ENCODE measurements at regions not wholly inside any gene's neighbourhood (a gene's known extent, or its start where the extent isn't known, plus 50 kb on each side); places are given as distances from the start of the nearest gene placed in this dataset.

DNA sequence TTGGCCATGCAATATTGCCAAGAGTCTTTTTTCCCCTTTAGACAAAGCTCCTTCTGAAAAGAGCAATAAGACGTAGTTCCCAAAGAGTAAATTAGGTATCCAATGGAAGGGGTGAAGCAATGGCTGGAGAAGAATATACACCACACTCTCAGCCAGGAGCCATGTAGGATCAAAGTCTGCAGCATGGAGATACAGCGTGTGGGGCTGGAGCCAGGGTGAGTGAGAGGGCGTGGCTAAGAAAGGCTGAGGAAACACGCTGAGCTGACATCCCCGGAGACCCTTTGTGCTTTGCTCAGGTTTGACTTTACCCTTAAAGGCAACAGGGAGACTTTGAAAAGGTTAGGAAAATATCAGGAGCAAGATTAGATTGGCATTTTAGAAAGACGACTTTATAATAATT is 87.1 kb upstream of the ELL2 start:
- no peak for TF ChIP-seq CTCF (conservative IDR thresholded peaks at IDR 0.05; ENCODE audit: low read depth, low read length)
- TF ChIP-seq EZH2 (IDR thresholded peaks at IDR 0.05; ENCODE audit: borderline replicate concordance, low read depth, low read length, poor library complexity, severe bottlenecking), result no peak
